Kidney (tissue), 13 donors: ENCODE measurements at regions not wholly inside any gene's neighbourhood (a gene's known extent, or its start where the extent isn't known, plus 50 kb on each side); places are given as distances from the start of the nearest gene placed in this dataset.

ENCODE experiments used
- DNase-seq, 5 donors: peaks; one replicate each; pipeline ENCODE4 v3.0.0-alpha.2; 2013 to 2020
- FAIRE-seq: peaks from 2 replicates; lab custom pipeline; 2012; peaks lifted over from hg19 to GRCh38; lab: Jason Lieb, UNC
- H3K27ac ChIP-seq, 2 donors: one replicate each; pipeline ENCODE4 v1.7.0; 2013; ENCODE audit warnings: low read depth in 2 of 2, low read length in 2 of 2, inconsistent platforms in 1 of 2
- H3K27me3 ChIP-seq: one replicate; pipeline ENCODE4 v1.7.1; 2013; ENCODE audit warnings: low read length, inconsistent platforms; ENCODE audit not compliant: control insufficient read depth, insufficient read depth
- H3K36me3 ChIP-seq, 3 donors: one replicate each; pipeline versions ENCODE4 v1.7.0 to v1.7.1; 2013; ENCODE audit warnings: low read length in 3 of 3, control low read depth in 1 of 3, inconsistent platforms in 1 of 3; ENCODE audit not compliant: insufficient read depth in 3 of 3, control insufficient read depth in 2 of 3
- H3K4me1 ChIP-seq, 3 donors: one replicate each; pipeline versions ENCODE4 v1.7.0 to v1.7.1; 2013; ENCODE audit warnings: low read length in 3 of 3, inconsistent platforms in 1 of 3, low read depth in 1 of 3; ENCODE audit not compliant: control insufficient read depth in 2 of 3, insufficient read depth in 2 of 3
- H3K4me3 ChIP-seq, 3 donors: one replicate each; pipeline versions ENCODE4 v1.7.0 to v1.8.1; 2013; ENCODE audit warnings: low read length in 3 of 3, control low read depth in 1 of 3, inconsistent platforms in 1 of 3
- H3K9ac ChIP-seq, 3 donors: one replicate each; pipeline versions ENCODE4 v1.7.0 to v1.7.1; 2013; ENCODE audit warnings: low read length in 3 of 3, control low read depth in 1 of 3, inconsistent platforms in 1 of 3
- H3K9me3 ChIP-seq, 3 donors: one replicate each; pipeline versions ENCODE4 v1.7.0 to v1.7.1; 2013; ENCODE audit warnings: low read length in 3 of 3, control low read depth in 1 of 3, inconsistent platforms in 1 of 3; ENCODE audit not compliant: control insufficient read depth in 2 of 3, insufficient read depth in 1 of 3
- intact Hi-C: fragments of 100-400 bp; cut with DNase I; formaldehyde crosslinking; loops from one replicate; pipeline ENCODE4 v1.11.1; 2022
- TF ChIP-seq, protein P1 (sequence below): IDR thresholded peaks from 3 replicates; pipeline ENCODE4 v1.5.1; 2012; ENCODE audit warnings: mild to moderate bottlenecking, moderate library complexity, borderline replicate concordance; ENCODE audit not compliant: insufficient read depth; ENCODE audit errors: extremely low read depth
- donor health status: control.
- donor health status: control.
- donor health status: control.
- donor health status: control.
- donor health status: control.
- donor health status: DM: yes; HTN: yes; CAD: no.
- donor health status: Normal renal cell carcinoma (clear cell type).

GRCh38 chr15:62712455-62712839 is 330.1 kb upstream of the TPM1 start:
- H3K4me3 ChIP-seq = no peak overlapping the region
- no peak overlapping the region for H3K9ac ChIP-seq
- no peak overlapping the region for H3K27ac ChIP-seq
- no peaks in the 10 kb centered on the region for H3K9me3 ChIP-seq
- no peak for FAIRE-seq
- TF ChIP-seq, protein P1, sequence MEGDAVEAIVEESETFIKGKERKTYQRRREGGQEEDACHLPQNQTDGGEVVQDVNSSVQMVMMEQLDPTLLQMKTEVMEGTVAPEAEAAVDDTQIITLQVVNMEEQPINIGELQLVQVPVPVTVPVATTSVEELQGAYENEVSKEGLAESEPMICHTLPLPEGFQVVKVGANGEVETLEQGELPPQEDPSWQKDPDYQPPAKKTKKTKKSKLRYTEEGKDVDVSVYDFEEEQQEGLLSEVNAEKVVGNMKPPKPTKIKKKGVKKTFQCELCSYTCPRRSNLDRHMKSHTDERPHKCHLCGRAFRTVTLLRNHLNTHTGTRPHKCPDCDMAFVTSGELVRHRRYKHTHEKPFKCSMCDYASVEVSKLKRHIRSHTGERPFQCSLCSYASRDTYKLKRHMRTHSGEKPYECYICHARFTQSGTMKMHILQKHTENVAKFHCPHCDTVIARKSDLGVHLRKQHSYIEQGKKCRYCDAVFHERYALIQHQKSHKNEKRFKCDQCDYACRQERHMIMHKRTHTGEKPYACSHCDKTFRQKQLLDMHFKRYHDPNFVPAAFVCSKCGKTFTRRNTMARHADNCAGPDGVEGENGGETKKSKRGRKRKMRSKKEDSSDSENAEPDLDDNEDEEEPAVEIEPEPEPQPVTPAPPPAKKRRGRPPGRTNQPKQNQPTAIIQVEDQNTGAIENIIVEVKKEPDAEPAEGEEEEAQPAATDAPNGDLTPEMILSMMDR = no peak
- H3K27me3 ChIP-seq = no peaks in the 10 kb centered on the region
- H3K4me1 ChIP-seq = no peaks in the 10 kb centered on the region
- peaks cover 0 to 3% (median 0%) of the 10 kb centered on the region in 3 donors for H3K36me3 ChIP-seq
- no peak for DNase-seq
- intact Hi-C loops = no loop called here

- TF ChIP-seq, protein P1 = no peak
- H3K9ac ChIP-seq = no peak overlapping the region
- no peak overlapping the region for H3K27ac ChIP-seq
- no peaks in the 10 kb centered on the region for H3K9me3 ChIP-seq
- H3K4me3 ChIP-seq = no peak overlapping the region
- H3K36me3 ChIP-seq = peaks cover 0 to 3% (median 2%) of the 10 kb centered on the region in 3 donors
- H3K27me3 ChIP-seq = no peaks in the 10 kb centered on the region
- no peaks in the 10 kb centered on the region for H3K4me1 ChIP-seq
- FAIRE-seq (no peak), DNase-seq (no peak)
- intact Hi-C loops = no loop called here
These were observed 326.6 kb upstream of the TPM1 start for GRCh38 chr15:62715946-62716345.

DNA sequence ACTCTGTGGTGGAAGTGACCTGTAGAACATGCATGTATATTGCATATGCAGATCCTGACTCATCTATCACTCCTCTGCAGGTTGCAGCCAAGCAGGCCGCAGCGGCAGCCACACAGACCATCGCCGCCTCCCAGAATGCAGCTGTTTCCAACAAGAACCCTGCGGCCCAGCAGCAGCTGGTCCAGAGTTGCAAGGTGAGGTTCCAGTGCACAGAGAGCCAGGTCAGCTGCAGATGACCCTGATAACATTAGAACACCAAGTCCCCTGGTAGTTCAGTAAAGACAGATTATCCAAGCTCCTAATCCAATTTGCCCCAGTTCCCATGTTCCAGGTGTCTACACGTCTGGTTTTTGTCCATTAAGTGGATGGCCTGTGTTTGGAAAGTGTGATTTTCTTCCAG is 325.1 kb upstream of the TPM1 start:
- intact Hi-C loops = no loop called here
- Histone ChIP-seq H3K36me3 (peaks cover 0 to 3% (median 2%) of the 10 kb centered on the region in 3 donors), H3K4me3 (no peak overlapping the region), H3K9me3 (no peaks in the 10 kb centered on the region), H3K9ac (no peak overlapping the region), H3K27ac (no peak overlapping the region), H3K4me1 (no peaks in the 10 kb centered on the region), H3K27me3 (no peaks in the 10 kb centered on the region)
- FAIRE-seq (no peak), DNase-seq (no peak)
- TF ChIP-seq, protein P1 = no peak

DNA sequence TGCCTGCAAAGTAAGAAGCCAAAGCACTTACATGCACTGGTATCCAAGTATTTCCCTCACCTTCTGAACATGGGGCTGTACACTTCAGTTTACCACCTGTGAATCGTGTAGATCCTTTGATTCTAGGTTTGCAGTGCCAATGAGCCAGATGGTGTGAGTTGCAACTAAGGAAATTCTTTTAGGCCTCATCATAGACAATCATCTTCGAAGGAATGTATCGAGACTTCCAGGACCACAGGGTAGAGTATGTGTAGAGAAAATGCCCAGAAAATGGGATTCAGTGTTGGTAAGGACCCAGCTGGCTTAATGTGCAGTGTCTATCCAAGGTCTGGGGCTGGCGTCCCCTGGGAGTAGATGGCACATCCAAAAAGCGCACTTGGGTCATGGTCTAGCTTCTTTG is 323.2 kb upstream of the TPM1 start:
- H3K4me1 ChIP-seq = no peaks in the 10 kb centered on the region
- no peak overlapping the region for H3K9ac ChIP-seq
- DNase-seq (no peak), FAIRE-seq (no peak)
- H3K9me3 ChIP-seq = no peaks in the 10 kb centered on the region
- no peak overlapping the region for H3K27ac ChIP-seq
- H3K36me3 ChIP-seq = peaks cover 0 to 3% (median 2%) of the 10 kb centered on the region in 3 donors
- TF ChIP-seq, protein P1 = no peak
- intact Hi-C loops = no loop called here
- H3K4me3 ChIP-seq = no peak overlapping the region
- H3K27me3 ChIP-seq = no peaks in the 10 kb centered on the region
